ENCODE measurements at regions not wholly inside any gene's neighbourhood (a gene's known extent, or its start where the extent isn't known, plus 50 kb on each side); places are given as distances from the start of the nearest gene placed in this dataset.

DNA sequence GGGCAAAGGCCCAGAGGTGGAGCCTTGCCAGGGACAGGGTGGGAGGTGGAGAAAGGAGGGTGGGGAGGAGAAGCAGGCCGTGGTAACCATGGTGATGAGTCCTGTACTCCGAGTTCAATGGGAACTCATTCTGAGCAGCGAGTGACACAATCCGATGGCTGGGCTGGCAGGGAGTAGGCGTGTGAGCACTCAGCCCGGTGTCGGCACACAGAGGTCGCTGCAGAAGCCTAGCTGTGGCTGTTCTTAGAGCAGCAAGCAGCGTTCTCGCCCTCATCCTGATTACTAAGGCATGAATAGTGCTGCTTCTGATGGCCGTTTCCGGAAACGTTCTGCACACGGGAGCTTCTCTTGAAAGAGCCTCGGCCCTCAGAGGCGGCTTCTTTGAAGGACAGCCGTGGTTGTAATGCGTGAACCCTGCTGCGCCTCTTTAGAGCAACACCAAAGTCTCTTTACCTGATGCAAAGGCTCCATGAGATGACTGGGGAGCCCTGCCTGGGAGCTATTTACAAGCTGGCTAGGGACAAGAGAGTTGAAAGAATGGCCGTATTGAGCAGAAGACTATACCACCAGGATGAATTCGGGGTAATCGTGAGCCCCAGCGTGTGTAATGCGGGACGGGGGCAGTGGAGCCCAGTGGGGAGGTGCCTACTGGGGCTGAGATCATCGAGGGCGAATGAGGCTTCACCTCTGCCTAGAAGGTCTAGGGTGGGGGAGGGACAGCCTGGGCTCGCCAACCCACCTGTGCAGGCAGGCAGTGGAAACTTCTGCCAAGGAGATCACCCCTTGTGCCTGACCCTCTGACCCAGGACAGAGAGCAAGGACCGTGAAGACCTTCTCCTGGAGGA is 72.8 kb upstream of the PAX7 start:
- no peak for DNase-seq (ENCODE audit: low read depth)
- no peak overlapping the region for H3K4me3 ChIP-seq (ENCODE audit: control insufficient read depth, low read depth, low read length)
- TF ChIP-seq CTCF (IDR thresholded peaks at IDR 0.05; ENCODE audit: control insufficient read depth, insufficient read depth, low read depth, low read length, missing control alignments): no peak

- no peak overlapping the region for H3K4me3 ChIP-seq (ENCODE audit: control insufficient read depth, low read depth, low read length)
- TF ChIP-seq CTCF (IDR thresholded peaks at IDR 0.05; ENCODE audit: control insufficient read depth, insufficient read depth, low read depth, low read length, missing control alignments): no peak
- DNase-seq (ENCODE audit: low read depth): no peak
Observed at GRCh38 chr1:18560692-18561091, 70.0 kb upstream of the PAX7 start.

DNA sequence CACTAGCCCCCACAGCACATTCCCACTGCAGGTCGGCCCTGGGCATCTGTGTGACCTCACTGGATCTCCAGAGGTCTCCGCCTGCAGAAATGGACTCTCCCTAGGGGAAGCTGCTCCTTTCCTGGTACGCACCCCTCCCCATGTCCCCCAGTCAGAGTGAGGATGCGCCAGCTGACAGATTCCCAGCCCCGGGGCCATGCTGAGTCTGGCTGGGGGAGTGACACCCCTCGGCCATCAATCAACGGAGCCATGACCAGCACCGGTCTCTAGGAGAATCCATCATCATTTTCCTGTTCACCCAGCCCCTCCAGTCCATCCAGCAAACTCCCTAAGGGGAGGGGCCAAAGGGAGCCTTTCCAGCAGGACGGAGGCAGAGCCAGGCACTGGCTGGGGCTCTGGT is 68.7 kb upstream of the PAX7 start:
- no peak for DNase-seq (ENCODE audit: low read depth)
- H3K4me3 ChIP-seq (ENCODE audit: control insufficient read depth, low read depth, low read length): no peak overlapping the region
- TF ChIP-seq CTCF (IDR thresholded peaks at IDR 0.05; ENCODE audit: control insufficient read depth, insufficient read depth, low read depth, low read length, missing control alignments): no peak

GRCh38 chr1:18564676-18565075 is 66.0 kb upstream of the PAX7 start:
- TF ChIP-seq CTCF (IDR thresholded peaks at IDR 0.05; ENCODE audit: control insufficient read depth, insufficient read depth, low read depth, low read length, missing control alignments): no peak
- no peak overlapping the region for H3K4me3 ChIP-seq (ENCODE audit: control insufficient read depth, low read depth, low read length)
- DNase-seq (ENCODE audit: low read depth): no peak

GRCh38 chr1:18565321-18565720 is 65.3 kb upstream of the PAX7 start:
- H3K4me3 ChIP-seq (ENCODE audit: control insufficient read depth, low read depth, low read length): no peak overlapping the region
- no peak for TF ChIP-seq CTCF (IDR thresholded peaks at IDR 0.05; ENCODE audit: control insufficient read depth, insufficient read depth, low read depth, low read length, missing control alignments)
- no peak for DNase-seq (ENCODE audit: low read depth)

DNA sequence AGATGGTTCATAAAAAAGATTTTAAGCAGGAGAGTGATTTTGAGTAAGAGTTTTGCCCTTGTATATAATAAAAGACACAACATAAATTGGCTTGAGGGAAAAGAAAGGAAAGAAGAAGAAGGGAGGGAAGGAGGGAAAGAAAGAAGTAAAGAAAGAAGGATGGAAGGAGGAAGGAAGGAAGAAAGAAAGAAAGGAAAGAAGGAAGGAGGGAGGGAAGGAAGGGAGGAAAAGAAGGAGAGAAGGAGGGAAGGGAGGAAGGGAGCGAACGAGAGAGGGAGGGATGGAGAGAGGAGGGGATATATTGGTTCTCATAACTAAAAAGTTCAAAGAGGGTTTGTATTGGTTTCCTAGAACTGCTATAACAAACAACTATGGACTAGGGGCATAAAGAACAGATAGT is 62.2 kb upstream of the PAX7 start:
- no peak overlapping the region for H3K4me3 ChIP-seq (ENCODE audit: control insufficient read depth, low read depth, low read length)
- no peak for DNase-seq (ENCODE audit: low read depth)
- no peak for TF ChIP-seq CTCF (IDR thresholded peaks at IDR 0.05; ENCODE audit: control insufficient read depth, insufficient read depth, low read depth, low read length, missing control alignments)

All from AG09309 (cell line).